ENCODE measurements at regions not wholly inside any gene's neighbourhood (a gene's known extent, or its start where the extent isn't known, plus 50 kb on each side); places are given as distances from the start of the nearest gene placed in this dataset.

GRCh38 chr6:24056567-24056966, 69.4 kb upstream of the NRSN1 start:
- TF ChIP-seq CTCF (conservative IDR thresholded peaks at IDR 0.05; ENCODE audit: low read length) (no peak), EZH2phosphoT487 (IDR thresholded peaks at IDR 0.05; ENCODE audit: borderline replicate concordance) (no peak)

All from Loucy (cell line).